ENCODE measurements at regions not wholly inside any gene's neighbourhood (a gene's known extent, or its start where the extent isn't known, plus 50 kb on each side); places are given as distances from the start of the nearest gene placed in this dataset.

- DNase-seq (ENCODE audit: low read depth in 2 of 2) = peak in 1 of 2 donors; percentile 15
These were observed 64.2 kb downstream of the LLPH start for GRCh38 chr12:66066137-66066928.

GRCh38 chr12:66065641-66066136 lies 64.9 kb downstream of the LLPH start:
- peak in 1 of 2 donors; percentile 33 for DNase-seq (ENCODE audit: low read depth in 2 of 2)

- no peak for DNase-seq (ENCODE audit: low read depth in 2 of 2)
These were observed 65.4 kb downstream of the LLPH start for GRCh38 chr12:66065150-66065549.

GRCh38 chr12:66063916-66064315 lies 66.6 kb downstream of the LLPH start:
- no peak for DNase-seq (ENCODE audit: low read depth in 2 of 2)

GRCh38 chr12:66062290-66062625 lies 68.3 kb downstream of the LLPH start:
- DNase-seq (ENCODE audit: low read depth in 2 of 2) = no peak

- peak in 1 of 2 donors; percentile 24 for DNase-seq (ENCODE audit: low read depth in 2 of 2)
These were observed 68.8 kb downstream of the LLPH start for GRCh38 chr12:66061557-66062289.

GRCh38 chr12:66061076-66061475 lies 69.5 kb downstream of the LLPH start:
- DNase-seq (ENCODE audit: low read depth in 2 of 2) = no peak

- no peak for DNase-seq (ENCODE audit: low read depth in 2 of 2)
These were observed 70.2 kb downstream of the LLPH start for GRCh38 chr12:66060163-66060907.

GRCh38 chr12:66059666-66060065 lies 70.9 kb downstream of the LLPH start:
- peak in 1 of 2 donors; percentile 16 for DNase-seq (ENCODE audit: low read depth in 2 of 2)

- DNase-seq (ENCODE audit: low read depth in 2 of 2) = no peak
These were observed 72.0 kb downstream of the LLPH start for GRCh38 chr12:66058554-66058953.

GRCh38 chr12:66055837-66056319 lies 74.7 kb downstream of the LLPH start:
- DNase-seq (ENCODE audit: low read depth in 2 of 2) = no peak

- DNase-seq (ENCODE audit: low read depth in 2 of 2) = no peak
These were observed 77.4 kb downstream of the LLPH start for GRCh38 chr12:66052988-66053615.

GRCh38 chr12:66051361-66051760 lies 79.2 kb downstream of the LLPH start:
- no peak for DNase-seq (ENCODE audit: low read depth in 2 of 2)

GRCh38 chr12:66050610-66051009 lies 79.9 kb downstream of the LLPH start:
- DNase-seq (ENCODE audit: low read depth in 2 of 2) = no peak

GRCh38 chr12:66050283-66050576 lies 80.3 kb downstream of the LLPH start:
- DNase-seq (ENCODE audit: low read depth in 2 of 2) = no peak

GRCh38 chr12:66049538-66050282 lies 80.8 kb downstream of the LLPH start:
- no peak for DNase-seq (ENCODE audit: low read depth in 2 of 2)

- no peak for DNase-seq (ENCODE audit: low read depth in 2 of 2)
These were observed 81.6 kb downstream of the LLPH start for GRCh38 chr12:66048835-66049537.

GRCh38 chr12:66048218-66048834 lies 82.2 kb downstream of the LLPH start:
- peak; percentile 52 to 68 for DNase-seq (ENCODE audit: low read depth in 2 of 2)

GRCh38 chr12:66047411-66048021 lies 83.0 kb downstream of the LLPH start:
- no peak for DNase-seq (ENCODE audit: low read depth in 2 of 2)

All from lung microvascular endothelial cell (primary cell).